ENCODE measurements at regions not wholly inside any gene's neighbourhood (a gene's known extent, or its start where the extent isn't known, plus 50 kb on each side); places are given as distances from the start of the nearest gene placed in this dataset.

GRCh38 chr9:119050281-119050680 lies 319.0 kb downstream of the BRINP1 start:
- Histone ChIP-seq H2AFZ (no peak overlapping the region), H3F3A (replicated peaks; ENCODE audit: low read depth) (0 out of 2 replicates have a peak, but pooled peaks cover 4% of the 10 kb centered on the region), H3K27ac (ENCODE audit: low read depth) (no peak overlapping the region), H4K20me1 (replicated peaks; ENCODE audit: insufficient read depth) (no peaks in the 10 kb centered on the region), H3K27me3 (ENCODE audit: insufficient read depth) (no peaks in the 10 kb centered on the region), H3K4me2 (no peak overlapping the region), H3K79me2 (replicated peaks; ENCODE audit: insufficient read depth) (no peaks in the 10 kb centered on the region), H3K4me1 (ENCODE audit: insufficient read depth) (peaks cover 8% of the 10 kb centered on the region; the same call in 1 of the 2 replicates), H3K9me2 (ENCODE audit: insufficient read depth) (no peaks in the 10 kb centered on the region), H3K4me3 (no peak overlapping the region), H3K36me3 (ENCODE audit: insufficient read depth) (no peaks in the 10 kb centered on the region)
- no peak for TF ChIP-seq EZH2phosphoT487 (IDR thresholded peaks at IDR 0.05; ENCODE audit: unreplicated experiment)
- TF ChIP-seq STAT1 (IDR thresholded peaks at IDR 0.05; ENCODE audit: unreplicated experiment) = no peak
- peaks cover 28% of the 10 kb centered on the region for H3K4me1 Mint-ChIP-seq
- no peak overlapping the region for H3K4me3 Mint-ChIP-seq
- no peaks in the 10 kb centered on the region for H3K36me3 Mint-ChIP-seq (ENCODE audit: low read depth)
- no peak overlapping the region for H3K27ac Mint-ChIP-seq
- DNase-seq (ENCODE audit: low spot score) (no peak), ATAC-seq (no peak)
- H3K9me3 Mint-ChIP-seq = no peaks in the 10 kb centered on the region
- H3K27me3 Mint-ChIP-seq (ENCODE audit: insufficient read depth, low read depth, poor library complexity) = peaks cover 1% of the 10 kb centered on the region

GRCh38 chr9:119052339-119053030 lies 316.8 kb downstream of the BRINP1 start:
- no peak overlapping the region for H3K27ac Mint-ChIP-seq
- H3K4me1 ChIP-seq (ENCODE audit: insufficient read depth) = peaks cover 8% of the 10 kb centered on the region; the same call in 1 of the 2 replicates
- H3K27me3 Mint-ChIP-seq (ENCODE audit: insufficient read depth, low read depth, poor library complexity) = peaks cover 1% of the 10 kb centered on the region
- H2AFZ ChIP-seq = peak overlapping the region; percentile 79; the same call in 1 of the 2 replicates
- no peak overlapping the region for H3K27ac ChIP-seq (ENCODE audit: low read depth)
- no peaks in the 10 kb centered on the region for H4K20me1 ChIP-seq (replicated peaks; ENCODE audit: insufficient read depth)
- no peak overlapping the region for H3K4me3 Mint-ChIP-seq
- peaks cover 31% of the 10 kb centered on the region for H3K4me1 Mint-ChIP-seq
- H3K9me2 ChIP-seq (ENCODE audit: insufficient read depth) = no peaks in the 10 kb centered on the region
- peaks cover 6% of the 10 kb centered on the region; the same call in 2 of the 3 replicates for H3K9me3 Mint-ChIP-seq
- H3K4me2 ChIP-seq = no peak overlapping the region
- H3K36me3 ChIP-seq (ENCODE audit: insufficient read depth) = no peaks in the 10 kb centered on the region
- peaks cover 3% of the 10 kb centered on the region; the same call in 1 of the 3 replicates for H3K36me3 Mint-ChIP-seq (ENCODE audit: low read depth)
- no peaks in the 10 kb centered on the region for H3K27me3 ChIP-seq (ENCODE audit: insufficient read depth)
- DNase-seq (ENCODE audit: low spot score) (peak; percentile 14), ATAC-seq (peak; percentile 59)
- H3K4me3 ChIP-seq = no peak overlapping the region
- H3F3A ChIP-seq (replicated peaks; ENCODE audit: low read depth) = no peaks in the 10 kb centered on the region
- no peaks in the 10 kb centered on the region for H3K79me2 ChIP-seq (replicated peaks; ENCODE audit: insufficient read depth)
- no peak for TF ChIP-seq ZNF331 (CRISPR knock-in tag; IDR thresholded peaks at IDR 0.05; ENCODE audit: low read depth)
- no peak for TF ChIP-seq CTCF (conservative IDR thresholded peaks at IDR 0.05; ENCODE audit: low read depth in 2 of 2)
- TF ChIP-seq ZNF114 (CRISPR knock-in tag; IDR thresholded peaks at IDR 0.05) = no peak
- TF ChIP-seq NANOG (IDR thresholded peaks at IDR 0.05; ENCODE audit: borderline replicate concordance) = no peak
- TF ChIP-seq ETS1 (IDR thresholded peaks at IDR 0.05) = no peak
- no peak for TF ChIP-seq ZNF462 (CRISPR knock-in tag; IDR thresholded peaks at IDR 0.05)
- no peak for TF ChIP-seq CREB1 (CRISPR knock-in tag; IDR thresholded peaks at IDR 0.05; ENCODE audit: low read depth)

Measured in GM23338 (cell line).